ENCODE measurements at regions not wholly inside any gene's neighbourhood (a gene's known extent, or its start where the extent isn't known, plus 50 kb on each side); places are given as distances from the start of the nearest gene placed in this dataset.

- no peak for DNase-seq
Measured at GRCh38 chr3:94735354-94735753, 672.5 kb downstream of the NSUN3 start.

DNA sequence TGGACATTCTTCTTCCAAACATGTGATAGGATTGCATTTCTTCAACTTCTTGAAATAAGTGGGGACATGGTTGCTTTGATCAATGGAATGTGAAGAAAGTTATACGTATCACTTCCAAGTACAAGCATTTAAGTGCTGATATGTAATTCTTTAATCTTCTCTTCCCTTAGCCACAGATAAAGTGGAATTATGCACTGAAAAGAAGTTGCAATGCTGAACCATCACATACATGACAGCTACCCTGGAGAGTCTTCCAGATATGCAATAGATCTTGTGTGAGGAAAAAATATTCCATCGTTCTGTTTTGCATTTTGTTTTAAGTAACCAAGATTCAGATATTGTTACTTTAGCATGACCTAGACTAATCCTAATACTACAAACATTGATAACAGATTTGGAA lies 674.3 kb downstream of the NSUN3 start:
- no peak for DNase-seq

GRCh38 chr3:94739420-94739819 lies 676.6 kb downstream of the NSUN3 start:
- no peak for DNase-seq

GRCh38 chr3:94758751-94759150 lies 695.9 kb downstream of the NSUN3 start:
- no peak for DNase-seq

- no peak for DNase-seq
Measured at GRCh38 chr3:94772402-94772801, 709.5 kb downstream of the NSUN3 start.

- DNase-seq: no peak
Measured at GRCh38 chr3:94775746-94776145, 712.9 kb downstream of the NSUN3 start.

DNA sequence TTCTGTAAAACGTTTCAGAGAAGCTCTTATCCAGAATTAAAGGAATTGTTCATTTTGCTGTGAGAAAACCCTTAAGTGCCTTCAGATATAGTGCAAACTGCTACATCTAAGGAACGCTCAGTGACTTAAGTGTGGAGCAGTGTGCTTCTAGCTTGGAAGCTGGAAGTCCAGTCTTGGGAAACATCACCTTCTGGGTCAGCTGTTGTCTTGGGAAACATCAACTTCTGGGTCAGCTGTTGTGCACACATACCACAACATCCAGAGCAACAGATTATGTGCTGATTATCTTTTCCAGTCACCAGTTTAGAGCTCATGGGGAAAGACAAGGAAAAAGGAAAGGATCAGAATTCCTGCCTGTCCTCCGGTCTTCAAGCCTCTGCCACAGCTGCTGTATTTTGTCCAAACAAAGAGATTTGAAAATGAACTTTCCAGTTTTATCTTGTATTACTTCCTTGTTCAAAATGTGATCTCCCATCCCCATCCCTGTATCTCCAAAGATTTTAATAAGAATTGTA lies 713.6 kb downstream of the NSUN3 start:
- DNase-seq: no peak

- no peak for DNase-seq
Measured at GRCh38 chr3:94778289-94778688, 715.4 kb downstream of the NSUN3 start.

DNA sequence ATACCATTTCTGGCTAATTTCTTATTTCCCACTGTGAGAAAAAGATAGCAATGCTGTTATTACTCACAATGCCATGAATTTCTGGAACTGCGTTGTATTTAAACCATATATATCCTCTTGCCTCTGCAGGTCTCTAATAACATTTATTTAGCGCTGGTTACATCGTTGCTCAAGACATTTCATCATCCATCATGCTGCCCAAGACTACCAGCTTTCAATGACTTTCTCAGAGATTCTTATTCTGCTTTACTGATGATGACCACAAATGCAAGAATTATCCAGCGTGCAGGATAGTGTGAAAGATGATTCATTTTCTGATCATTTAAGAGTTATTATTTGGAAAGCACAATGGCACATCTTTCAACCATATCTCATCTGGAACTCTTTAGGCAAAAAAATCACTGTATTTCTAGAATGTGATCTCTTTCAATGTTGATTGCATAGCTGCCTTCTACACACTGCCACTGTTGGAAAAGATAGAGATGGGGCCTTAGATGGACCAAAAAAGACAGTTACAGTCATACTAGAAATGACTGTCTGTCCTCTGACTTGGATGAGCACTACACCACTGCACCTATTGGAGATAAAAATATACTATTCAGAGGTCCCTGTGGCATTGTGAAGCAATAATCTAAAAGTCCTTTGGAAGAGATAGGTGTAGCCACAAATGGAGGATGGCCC lies 716.1 kb downstream of the NSUN3 start:
- no peak for DNase-seq

DNA sequence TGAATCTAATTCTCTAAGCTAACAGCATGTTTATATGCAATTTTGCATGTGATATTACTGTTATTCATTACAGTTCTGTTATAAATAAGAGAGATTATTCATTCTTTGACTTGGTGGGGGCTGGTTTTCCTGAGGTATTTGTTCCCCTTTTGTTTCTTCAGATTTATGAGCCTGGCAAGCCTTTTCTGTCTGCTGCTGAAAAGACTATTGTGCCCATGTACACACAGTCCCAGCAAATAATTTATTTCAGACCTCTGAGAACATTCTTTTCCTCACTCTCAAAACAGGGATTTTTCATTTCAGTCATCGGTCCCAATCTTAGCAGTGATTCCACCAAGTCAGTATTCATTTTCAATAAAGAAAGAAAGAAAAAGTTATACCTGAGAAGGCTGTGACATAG lies 716.8 kb downstream of the NSUN3 start:
- no peak for DNase-seq

DNA sequence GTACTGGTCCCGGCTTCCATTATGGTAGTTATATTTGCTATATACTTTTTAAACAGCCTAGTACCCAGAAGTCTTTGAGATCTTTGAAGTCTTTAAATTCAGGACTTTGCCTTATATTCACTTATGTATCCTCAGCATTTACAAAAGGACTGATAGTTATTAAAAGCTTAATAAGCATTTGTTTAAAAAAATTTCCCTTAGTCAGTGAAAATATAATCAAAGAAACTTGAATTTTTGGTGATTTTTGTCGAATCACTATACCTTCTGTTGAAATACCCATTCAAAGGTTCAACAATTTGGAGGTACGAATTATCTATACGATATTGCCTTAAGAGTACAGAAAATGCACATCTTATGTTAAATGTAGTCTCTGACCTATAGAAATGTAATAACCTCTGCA lies 721.4 kb downstream of the NSUN3 start:
- DNase-seq: no peak

GRCh38 chr3:94787066-94787465 lies 724.2 kb downstream of the NSUN3 start:
- no peak for DNase-seq

- DNase-seq: no peak
Measured at GRCh38 chr3:94787734-94788270, 724.9 kb downstream of the NSUN3 start.

DNA sequence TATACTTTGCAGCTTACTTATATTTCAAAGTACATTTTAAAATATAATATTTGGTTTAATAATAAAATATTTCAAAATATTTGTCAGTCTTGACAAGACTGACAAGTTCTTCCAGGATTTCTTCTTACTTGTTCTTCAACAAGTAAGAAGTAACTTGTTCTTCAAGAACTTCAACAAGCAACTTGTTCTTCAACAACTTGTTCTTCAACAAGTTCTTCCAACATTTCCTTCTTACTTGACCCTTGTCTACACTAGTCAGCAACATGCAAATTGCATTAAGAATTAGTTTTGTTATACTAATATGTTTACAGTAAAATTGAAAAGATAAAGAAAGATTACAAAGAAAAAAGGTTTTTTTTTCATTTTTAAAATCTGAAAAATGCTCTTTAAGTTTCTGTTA lies 731.7 kb downstream of the NSUN3 start:
- DNase-seq: no peak

DNA sequence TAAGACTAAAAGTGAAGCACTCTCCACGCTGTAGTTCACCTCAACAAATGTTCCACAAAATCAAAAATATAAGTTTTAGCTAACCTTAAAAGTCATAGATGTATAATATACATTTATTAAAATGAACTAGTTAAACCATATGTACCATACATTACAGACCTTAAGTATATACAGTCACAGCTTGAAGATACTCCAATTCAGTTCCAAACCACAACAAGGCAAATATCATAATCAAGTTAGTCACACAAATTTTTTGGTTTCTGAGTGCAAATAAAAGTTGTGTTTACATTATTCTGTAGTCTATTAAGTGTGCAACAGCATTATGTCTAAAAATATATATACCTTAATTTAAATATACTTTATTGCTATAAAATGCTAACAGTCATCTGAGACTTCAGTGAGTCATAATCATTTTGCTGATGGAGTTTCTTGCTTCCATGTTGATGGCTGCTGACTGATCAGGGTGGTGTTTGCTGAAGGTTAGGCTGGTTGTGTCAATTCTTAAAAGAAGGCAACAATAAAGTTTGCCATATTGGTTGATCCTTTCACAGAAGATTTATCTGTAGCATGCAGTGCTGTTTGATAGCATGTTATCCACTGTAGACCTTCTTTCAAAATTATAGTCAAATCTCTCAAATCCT lies 736.7 kb downstream of the NSUN3 start:
- no peak for DNase-seq

DNA sequence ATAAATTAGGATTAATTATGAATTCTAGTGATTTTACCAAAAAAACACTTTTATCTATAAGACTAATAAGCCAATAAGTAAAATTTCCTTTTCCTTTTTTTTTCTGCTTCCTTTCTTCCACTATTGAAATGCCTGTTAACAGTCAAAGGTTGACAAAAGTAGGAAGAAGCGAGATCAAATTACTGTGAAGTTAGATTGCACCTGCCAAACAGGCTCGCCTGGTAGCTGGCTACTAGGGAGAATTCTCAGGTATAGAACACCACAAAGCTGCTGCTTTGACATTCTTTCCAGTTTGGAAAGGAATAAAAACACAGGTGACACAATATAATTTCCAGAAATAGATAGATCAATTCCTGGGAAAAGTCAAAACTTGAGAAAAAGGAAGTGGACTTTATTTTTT lies 749.0 kb downstream of the NSUN3 start:
- no peak for DNase-seq

DNA sequence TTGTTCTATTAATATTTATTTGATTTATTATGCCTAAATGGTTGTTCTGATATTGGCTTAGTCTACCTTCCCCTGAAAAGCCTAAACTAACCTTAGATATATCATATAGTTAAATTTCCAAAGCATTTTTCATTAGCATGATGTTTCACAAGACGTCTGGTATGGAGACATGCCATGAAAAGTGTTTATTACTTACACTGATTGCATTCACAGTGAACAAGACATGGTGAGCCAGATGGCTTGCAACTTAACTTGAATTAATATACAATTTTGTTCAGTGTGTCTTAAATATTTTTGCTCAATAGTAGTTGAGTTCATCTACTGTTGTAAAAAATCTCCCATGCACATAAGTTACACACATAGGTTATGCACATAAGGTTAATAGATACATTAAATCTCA lies 758.4 kb downstream of the NSUN3 start:
- DNase-seq: no peak

DNA sequence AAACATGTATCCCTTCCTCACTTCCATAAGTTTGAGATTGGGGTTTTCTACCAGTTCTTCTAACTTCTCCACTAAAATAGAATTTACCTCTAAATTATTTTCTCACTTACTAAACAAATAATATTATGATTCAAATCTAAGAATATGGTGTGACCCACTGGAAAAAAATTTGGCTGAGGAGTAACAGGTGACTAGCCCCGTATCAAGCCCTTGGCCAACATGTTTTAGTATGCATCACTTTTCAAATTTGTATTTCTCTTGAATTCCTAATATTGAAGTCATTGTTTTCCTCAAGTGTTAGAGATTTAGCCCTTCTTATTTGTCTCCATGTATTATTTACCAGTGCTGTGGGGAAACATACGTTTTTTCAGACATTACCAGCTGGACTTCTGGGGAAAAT lies 759.4 kb downstream of the NSUN3 start:
- no peak for DNase-seq

GRCh38 chr3:94846251-94846650 lies 783.4 kb downstream of the NSUN3 start:
- DNase-seq: peak; percentile 12

DNA sequence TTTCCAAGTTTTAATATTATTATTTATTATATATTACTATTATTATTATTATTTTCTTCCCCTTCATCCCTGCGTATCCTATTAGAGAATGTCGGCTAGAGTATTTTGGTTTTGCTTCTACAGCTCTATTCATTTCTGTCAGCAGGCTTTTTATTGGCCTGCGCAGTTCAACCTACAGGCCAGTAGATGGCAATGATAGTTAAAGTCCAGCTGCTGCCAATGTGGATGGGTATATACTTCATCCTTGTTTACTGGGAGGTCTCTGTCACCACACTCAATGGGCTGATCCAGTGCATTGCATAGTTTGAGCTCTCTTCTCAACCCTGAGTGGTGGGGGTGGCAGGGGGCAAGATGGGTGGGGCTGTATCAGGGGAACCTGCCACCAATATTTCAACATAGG lies 799.8 kb downstream of the NSUN3 start:
- DNase-seq: no peak

DNA sequence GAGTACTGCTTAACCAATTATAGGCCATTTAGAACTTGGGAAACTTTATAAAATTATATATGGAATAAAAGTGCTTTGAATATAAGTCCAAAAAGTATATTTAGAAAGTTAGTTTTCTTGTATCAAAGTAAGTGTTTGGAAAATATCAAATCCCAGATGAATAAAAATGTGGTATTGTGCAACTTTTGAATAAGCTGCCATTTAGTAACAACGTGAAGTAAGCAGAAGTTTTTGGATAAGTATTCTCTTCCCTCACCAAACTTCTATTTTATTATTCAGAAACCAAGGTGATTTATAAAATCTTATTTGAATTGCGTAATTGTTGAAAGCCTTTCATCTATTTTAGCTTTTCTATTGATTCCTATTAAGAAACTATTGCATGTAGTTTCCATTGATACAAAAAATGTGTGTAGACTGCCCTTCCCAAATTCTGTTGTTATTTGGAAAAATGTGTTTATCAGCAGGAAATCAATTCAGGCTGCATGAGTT lies 806.2 kb downstream of the NSUN3 start:
- DNase-seq: no peak

GRCh38 chr3:94873751-94874150 lies 810.9 kb downstream of the NSUN3 start:
- DNase-seq: no peak

DNA sequence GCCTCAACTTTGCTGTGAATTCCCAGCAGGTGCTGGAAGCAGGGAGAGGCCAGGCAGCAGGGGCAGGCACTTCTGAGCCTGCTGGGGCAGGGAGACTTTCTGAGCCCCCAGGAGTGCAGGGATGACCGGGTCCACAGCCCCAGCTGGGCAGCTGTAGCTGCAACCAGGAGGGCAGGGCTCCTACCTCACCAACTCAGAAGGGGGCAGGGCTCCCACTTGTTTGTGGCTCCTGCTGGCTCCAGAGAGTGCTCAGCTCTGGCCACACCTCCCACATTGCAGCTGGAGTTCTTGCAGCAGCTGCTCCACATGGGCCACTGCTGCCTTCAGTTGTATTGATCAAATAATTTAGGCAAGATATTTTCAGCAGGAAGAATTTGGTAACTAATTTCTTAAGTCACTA lies 812.3 kb downstream of the NSUN3 start:
- no peak for DNase-seq

DNA sequence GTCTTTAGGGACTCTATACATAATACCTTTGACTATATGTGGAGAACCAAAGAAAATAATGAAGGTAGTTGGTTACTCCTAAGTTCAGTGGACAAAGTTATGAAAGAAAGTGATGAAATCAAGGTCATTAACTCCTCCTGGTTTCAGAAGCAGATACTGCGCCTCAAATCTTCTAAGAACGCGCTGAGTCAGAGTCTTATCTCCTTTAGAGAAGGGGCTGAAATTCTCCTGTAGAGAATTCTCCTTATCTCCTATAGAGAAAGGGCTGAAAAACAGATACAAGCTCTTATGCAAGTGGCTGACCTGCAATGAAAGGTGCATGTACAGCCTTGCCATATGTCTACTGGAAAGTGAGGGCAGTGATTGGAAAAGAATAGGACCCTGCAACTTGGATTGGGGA lies 824.2 kb downstream of the NSUN3 start:
- no peak for DNase-seq

Data from CD4-positive, alpha-beta T cell treated with Interleukin-15 for 1 hour (primary cell).